SK-N-MC (cell line): ENCODE measurements at regions not wholly inside any gene's neighbourhood (a gene's known extent, or its start where the extent isn't known, plus 50 kb on each side); places are given as distances from the start of the nearest gene placed in this dataset.

Experiments used
- EZH2 ChIP-seq: fragments of 200-600 bp; sonication (generic); IDR thresholded peaks from one replicate; pipeline ENCODE4 v1.6.1; 2017; ENCODE audit warnings: antibody characterized with exemption
- FOXP2 ChIP-seq: optimal IDR thresholded peaks from 2 replicates; pipeline ENCODE3; 2011; ENCODE audit warnings: mild to moderate bottlenecking, moderate library complexity; ENCODE audit not compliant: insufficient read depth; ENCODE audit errors: extremely low read length, control extremely low read depth
- POLR2AphosphoS5 ChIP-seq: IDR thresholded peaks from 2 replicates; pipeline ENCODE4 v1.6.1; 2012; ENCODE audit warnings: mild to moderate bottlenecking, low read depth, low read length, borderline replicate concordance

GRCh38 chr14:35988550-35988949, 162.4 kb downstream of the BRMS1L start:
- TF ChIP-seq EZH2 (no peak), POLR2AphosphoS5 (no peak), FOXP2 (no peak)
